NCI-H446 treated with DMSO at 0.1 percent for 48 hours (cell line): ENCODE measurements at regions not wholly inside any gene's neighbourhood (a gene's known extent, or its start where the extent isn't known, plus 50 kb on each side); places are given as distances from the start of the nearest gene placed in this dataset.

ENCODE experiments used
- DNase-seq: peaks from one replicate; lab custom pipeline; 2025; lab: John Stamatoyannopoulos, UW

DNA sequence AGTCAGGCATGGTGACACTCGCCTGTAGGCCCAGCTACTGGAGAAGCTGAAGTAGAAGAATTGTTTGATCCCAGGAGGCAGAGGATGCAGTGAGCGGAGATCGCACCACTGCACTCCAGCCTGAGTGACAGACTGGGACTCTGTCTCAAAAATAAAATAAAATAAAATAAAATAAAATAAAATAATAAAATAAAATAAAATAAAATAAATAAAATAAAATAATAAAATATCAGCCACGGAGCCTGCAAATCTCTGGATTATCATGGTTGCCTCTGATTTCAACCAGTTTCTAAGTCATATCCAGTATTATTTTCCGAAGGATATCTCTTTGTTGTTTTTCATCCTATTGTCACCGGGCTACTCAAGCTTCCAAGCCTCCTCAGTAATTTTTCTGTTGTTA, 51.7 kb upstream of the FZD8 start:
- no peak for DNase-seq
